ENCODE measurements at regions not wholly inside any gene's neighbourhood (a gene's known extent, or its start where the extent isn't known, plus 50 kb on each side); places are given as distances from the start of the nearest gene placed in this dataset.

GRCh38 chr6:144595266-144595665, 310.1 kb downstream of the UTRN start:
- H3K27me3 Mint-ChIP-seq: no peaks in the 10 kb centered on the region
- DNase-seq: no peak
- H3K4me3 ChIP-seq (ENCODE audit: low read length): no peak overlapping the region
- intact Hi-C loops (cut with DNase I, micrococcal nuclease): no loop called here
- ATAC-seq (ENCODE audit: poor library complexity): no peak
- ChIA-PET CTCF (no interaction called here), POLR2A (no interaction called here)
- H3K4me3 Mint-ChIP-seq: no peak overlapping the region
- H3K4me1 Mint-ChIP-seq (ENCODE audit: low read depth): peaks cover 49% of the 10 kb centered on the region
- H3K27ac ChIP-seq (ENCODE audit: low read depth in 1 of 2, low read length in 2 of 2): no peak overlapping the region
- peaks cover 55% of the 10 kb centered on the region for H3K36me3 Mint-ChIP-seq (ENCODE audit: low read depth)
- H3K27me3 ChIP-seq (ENCODE audit: control insufficient read depth in 1 of 2, insufficient read depth in 2 of 2, low read length in 2 of 2): no peaks in the 10 kb centered on the region
- H3K9me3 ChIP-seq (ENCODE audit: control insufficient read depth in 1 of 2, insufficient read depth in 1 of 2, low read length in 2 of 2): no peaks in the 10 kb centered on the region
- H3K27ac Mint-ChIP-seq: no peak overlapping the region
- H3K36me3 ChIP-seq (ENCODE audit: insufficient read depth, low read length): peaks cover 18% of the 10 kb centered on the region
- H3K4me1 ChIP-seq (ENCODE audit: insufficient read depth, low read length): no peaks in the 10 kb centered on the region
- no peak for TF ChIP-seq CTCF (IDR thresholded peaks at IDR 0.05)
- peaks cover 4% of the 10 kb centered on the region for H3K9me3 Mint-ChIP-seq

- no peak for ATAC-seq (ENCODE audit: poor library complexity)
- Histone ChIP-seq H3K9me3 (ENCODE audit: control insufficient read depth in 1 of 2, insufficient read depth in 1 of 2, low read length in 2 of 2) (no peaks in the 10 kb centered on the region), H3K36me3 (ENCODE audit: insufficient read depth, low read length) (peaks cover 9% of the 10 kb centered on the region), H3K4me1 (ENCODE audit: insufficient read depth, low read length) (peaks cover 4% of the 10 kb centered on the region), H3K4me3 (ENCODE audit: low read length) (no peak overlapping the region), H3K27ac (ENCODE audit: low read depth in 1 of 2, low read length in 2 of 2) (no peak overlapping the region), H3K27me3 (ENCODE audit: control insufficient read depth in 1 of 2, insufficient read depth in 2 of 2, low read length in 2 of 2) (no peaks in the 10 kb centered on the region)
- H3K36me3 Mint-ChIP-seq (ENCODE audit: low read depth): peaks cover 57% of the 10 kb centered on the region
- H3K27me3 Mint-ChIP-seq: no peaks in the 10 kb centered on the region
- peaks cover 59% of the 10 kb centered on the region for H3K4me1 Mint-ChIP-seq (ENCODE audit: low read depth)
- no peak overlapping the region for H3K27ac Mint-ChIP-seq
- ChIA-PET POLR2A (interaction anchor here (1.1 kb wide), 1 partner anchor 9 kb away, joined by 3 read pairs; no protein-coding TSS in a partner anchor), CTCF (interaction anchor here (0.8 kb wide), 1 partner anchor 9 kb away, joined by 3 read pairs; no protein-coding TSS in a partner anchor)
- no peak overlapping the region for H3K4me3 Mint-ChIP-seq
- peaks cover 5% of the 10 kb centered on the region for H3K9me3 Mint-ChIP-seq
- TF ChIP-seq CTCF (IDR thresholded peaks at IDR 0.05): no peak
- no peak for DNase-seq
- intact Hi-C loops (cut with DNase I, micrococcal nuclease): no loop called here
Measured at GRCh38 chr6:144597511-144597910, 312.4 kb downstream of the UTRN start.

- H3K4me3 ChIP-seq (ENCODE audit: low read length): no peak overlapping the region
- no peak overlapping the region for H3K27ac ChIP-seq (ENCODE audit: low read depth in 1 of 2, low read length in 2 of 2)
- peaks cover 71% of the 10 kb centered on the region for H3K4me1 Mint-ChIP-seq (ENCODE audit: low read depth)
- CTCF ChIA-PET: no interaction called here
- H3K27me3 Mint-ChIP-seq: no peaks in the 10 kb centered on the region
- no peaks in the 10 kb centered on the region for H3K9me3 ChIP-seq (ENCODE audit: control insufficient read depth in 1 of 2, insufficient read depth in 1 of 2, low read length in 2 of 2)
- no peak overlapping the region for H3K4me3 Mint-ChIP-seq
- H3K36me3 ChIP-seq (ENCODE audit: insufficient read depth, low read length): no peaks in the 10 kb centered on the region
- intact Hi-C loops (cut with DNase I, micrococcal nuclease): no loop called here
- POLR2A ChIA-PET: no interaction called here
- H3K27ac Mint-ChIP-seq: no peak overlapping the region
- no peak for DNase-seq
- peaks cover 5% of the 10 kb centered on the region for H3K9me3 Mint-ChIP-seq
- H3K36me3 Mint-ChIP-seq (ENCODE audit: low read depth): peaks cover 54% of the 10 kb centered on the region
- H3K27me3 ChIP-seq (ENCODE audit: control insufficient read depth in 1 of 2, insufficient read depth in 2 of 2, low read length in 2 of 2): no peaks in the 10 kb centered on the region
- peaks cover 4% of the 10 kb centered on the region for H3K4me1 ChIP-seq (ENCODE audit: insufficient read depth, low read length)
- no peak for TF ChIP-seq CTCF (IDR thresholded peaks at IDR 0.05)
- no peak for ATAC-seq (ENCODE audit: poor library complexity)
Measured at GRCh38 chr6:144599615-144600014, 314.5 kb downstream of the UTRN start.

Measured in CD4-positive, alpha-beta T cell (primary cell).